ENCODE measurements at regions not wholly inside any gene's neighbourhood (a gene's known extent, or its start where the extent isn't known, plus 50 kb on each side); places are given as distances from the start of the nearest gene placed in this dataset.

DNA sequence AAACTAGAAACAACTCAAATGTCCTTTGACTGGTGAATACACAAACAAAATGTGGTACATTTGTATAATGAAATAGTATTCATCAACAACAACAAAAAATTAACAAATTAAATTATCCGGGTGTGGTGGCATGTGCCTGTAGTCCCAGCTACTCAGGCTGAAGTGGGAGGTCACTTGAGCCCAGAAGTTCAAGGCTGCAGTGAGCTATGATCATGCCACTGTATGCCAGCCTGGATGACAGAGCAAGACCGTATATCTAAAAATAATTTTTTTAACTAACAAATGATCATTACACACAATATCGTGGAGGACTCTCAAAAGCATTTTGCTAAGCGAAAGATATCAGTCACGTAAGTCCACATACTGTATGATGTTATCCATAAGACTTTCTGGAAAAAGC, 71.6 kb upstream of the SORBS2 start:
- DNase-seq (ENCODE audit: low read depth in 1 of 2, low spot score in 2 of 2): no peak
- H3K27me3 ChIP-seq (replicated peaks): no peaks in the 10 kb centered on the region
- no peaks in the 10 kb centered on the region for H3K9me3 ChIP-seq (replicated peaks)
- no peaks in the 10 kb centered on the region for H3K36me3 ChIP-seq
- H3K4me3 ChIP-seq: no peak overlapping the region
- no peak overlapping the region for H3K27ac ChIP-seq
- H3K4me1 ChIP-seq (replicated peaks): peaks cover 3% of the 10 kb centered on the region; the same call in 1 of the 2 replicates

GRCh38 chr4:185885075-185885474, 73.1 kb upstream of the SORBS2 start:
- peaks cover 3% of the 10 kb centered on the region; the same call in 1 of the 2 replicates for H3K4me1 ChIP-seq (replicated peaks)
- no peaks in the 10 kb centered on the region for H3K27me3 ChIP-seq (replicated peaks)
- DNase-seq (ENCODE audit: low read depth in 1 of 2, low spot score in 2 of 2): no peak
- H3K36me3 ChIP-seq: no peaks in the 10 kb centered on the region
- no peak overlapping the region for H3K27ac ChIP-seq
- H3K9me3 ChIP-seq (replicated peaks): no peaks in the 10 kb centered on the region
- no peak overlapping the region for H3K4me3 ChIP-seq

DNA sequence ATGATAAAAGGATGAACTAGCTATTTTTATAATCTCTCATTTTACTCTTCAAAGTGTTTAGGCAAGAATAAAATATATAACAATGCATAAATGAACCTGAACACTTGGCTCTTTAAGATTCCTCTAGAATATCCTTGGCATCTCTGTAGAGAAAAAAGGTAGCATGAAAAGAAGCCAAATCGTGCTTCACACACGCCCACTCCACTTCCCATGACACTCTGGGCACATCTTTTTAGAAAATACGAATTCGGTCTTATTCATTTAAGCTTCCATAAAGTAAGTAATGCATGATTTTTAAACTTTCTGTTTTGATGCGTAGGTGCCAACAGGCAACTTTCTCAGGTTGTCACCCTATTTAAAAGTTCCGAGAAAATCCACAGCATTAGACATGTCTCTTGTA, 73.6 kb upstream of the SORBS2 start:
- no peak for DNase-seq (ENCODE audit: low read depth in 1 of 2, low spot score in 2 of 2)
- H3K4me1 ChIP-seq (replicated peaks): peaks cover 2% of the 10 kb centered on the region; the same call in 1 of the 2 replicates
- no peaks in the 10 kb centered on the region for H3K36me3 ChIP-seq
- H3K4me3 ChIP-seq: no peak overlapping the region
- no peaks in the 10 kb centered on the region for H3K27me3 ChIP-seq (replicated peaks)
- no peaks in the 10 kb centered on the region for H3K9me3 ChIP-seq (replicated peaks)
- H3K27ac ChIP-seq: no peak overlapping the region

DNA sequence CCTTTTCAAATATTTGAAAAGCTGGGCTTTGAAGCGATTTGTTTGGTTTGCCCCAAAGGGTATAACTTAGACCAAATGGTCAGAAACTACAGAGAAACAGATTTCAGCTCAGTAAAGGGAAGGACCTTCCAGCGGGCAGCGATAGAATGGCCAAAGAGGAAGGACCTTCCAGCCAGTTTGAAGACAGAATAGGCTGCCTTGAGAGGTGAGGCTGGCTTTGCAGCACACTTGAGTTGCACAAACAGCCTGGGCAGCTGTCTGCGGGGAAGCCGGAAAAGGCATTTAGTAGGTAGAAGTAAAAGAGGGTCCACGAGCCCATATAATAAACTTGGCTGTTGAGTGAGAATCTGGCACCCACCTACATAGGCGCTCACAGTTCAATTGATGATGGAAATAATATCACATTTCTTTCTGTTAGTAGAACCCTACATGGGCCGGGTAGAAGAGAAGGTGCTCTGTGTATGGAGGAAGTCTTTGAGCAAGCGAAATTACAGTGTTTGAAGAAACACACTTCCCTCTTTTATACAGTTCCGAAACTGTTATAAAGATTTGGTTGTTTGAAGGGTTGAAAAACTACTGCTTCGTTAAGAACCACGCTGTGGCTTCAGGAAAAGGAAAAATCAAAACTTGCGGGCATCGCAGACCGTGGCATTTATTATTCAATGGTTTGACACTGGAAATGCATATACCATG, 75.0 kb upstream of the SORBS2 start:
- H3K9me3 ChIP-seq (replicated peaks): no peaks in the 10 kb centered on the region
- H3K4me1 ChIP-seq (replicated peaks): no peaks in the 10 kb centered on the region
- H3K27me3 ChIP-seq (replicated peaks): no peaks in the 10 kb centered on the region
- no peak overlapping the region for H3K27ac ChIP-seq
- no peak for DNase-seq (ENCODE audit: low read depth in 1 of 2, low spot score in 2 of 2)
- no peak overlapping the region for H3K4me3 ChIP-seq
- H3K36me3 ChIP-seq: no peaks in the 10 kb centered on the region

DNA sequence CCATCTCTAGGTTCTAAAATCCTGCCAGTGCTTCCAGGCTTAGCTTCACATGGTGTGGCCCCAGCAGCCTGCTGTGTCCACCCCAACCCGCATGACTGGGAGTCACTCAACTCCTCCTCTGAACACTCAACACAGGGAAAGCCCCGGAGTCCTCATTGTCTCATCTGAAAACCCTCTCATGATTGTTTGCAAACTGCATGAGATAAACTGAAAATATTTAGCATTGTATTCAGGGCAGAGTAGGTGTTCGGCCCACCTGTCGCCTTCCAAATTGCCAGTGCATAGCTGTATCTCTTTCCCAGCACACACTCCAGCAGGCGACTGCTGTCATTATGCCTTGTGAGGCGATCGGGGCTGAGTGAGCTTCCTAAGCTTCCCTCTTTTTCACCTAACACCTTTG, 76.7 kb upstream of the SORBS2 start:
- Histone ChIP-seq H3K36me3 (no peaks in the 10 kb centered on the region), H3K27ac (no peak overlapping the region), H3K9me3 (replicated peaks) (no peaks in the 10 kb centered on the region), H3K27me3 (replicated peaks) (no peaks in the 10 kb centered on the region), H3K4me1 (replicated peaks) (no peaks in the 10 kb centered on the region), H3K4me3 (no peak overlapping the region)
- no peak for DNase-seq (ENCODE audit: low read depth in 1 of 2, low spot score in 2 of 2)

DNA sequence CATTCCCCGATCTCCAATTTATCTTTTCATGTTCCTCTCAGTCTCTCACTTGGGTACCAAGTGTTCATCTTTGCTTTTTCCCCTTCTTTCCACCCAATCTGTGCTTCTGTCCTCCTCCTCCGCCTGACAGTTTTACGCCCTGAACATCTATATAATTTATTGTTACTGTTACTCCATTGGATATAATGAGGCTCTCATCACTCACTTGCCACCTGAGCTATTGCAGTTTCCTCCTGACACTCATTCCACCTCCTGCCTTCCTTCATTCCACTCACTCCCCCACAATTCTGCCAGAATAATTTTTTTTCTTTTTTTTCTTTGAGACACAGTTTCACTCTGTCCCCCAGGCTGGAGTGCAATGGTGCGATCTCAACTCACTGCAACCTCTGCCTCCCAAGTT, 77.6 kb upstream of the SORBS2 start:
- Histone ChIP-seq H3K4me3 (no peak overlapping the region), H3K27ac (no peak overlapping the region), H3K4me1 (replicated peaks) (no peaks in the 10 kb centered on the region), H3K9me3 (replicated peaks) (no peaks in the 10 kb centered on the region), H3K36me3 (no peaks in the 10 kb centered on the region), H3K27me3 (replicated peaks) (no peaks in the 10 kb centered on the region)
- DNase-seq (ENCODE audit: low read depth in 1 of 2, low spot score in 2 of 2): no peak

- DNase-seq (ENCODE audit: low read depth in 1 of 2, low spot score in 2 of 2): no peak
- H3K27ac ChIP-seq: no peak overlapping the region
- no peaks in the 10 kb centered on the region for H3K9me3 ChIP-seq (replicated peaks)
- no peaks in the 10 kb centered on the region for H3K4me1 ChIP-seq (replicated peaks)
- H3K36me3 ChIP-seq: no peaks in the 10 kb centered on the region
- no peaks in the 10 kb centered on the region for H3K27me3 ChIP-seq (replicated peaks)
- H3K4me3 ChIP-seq: no peak overlapping the region
Measured at GRCh38 chr4:185890196-185890595, 78.2 kb upstream of the SORBS2 start.

DNA sequence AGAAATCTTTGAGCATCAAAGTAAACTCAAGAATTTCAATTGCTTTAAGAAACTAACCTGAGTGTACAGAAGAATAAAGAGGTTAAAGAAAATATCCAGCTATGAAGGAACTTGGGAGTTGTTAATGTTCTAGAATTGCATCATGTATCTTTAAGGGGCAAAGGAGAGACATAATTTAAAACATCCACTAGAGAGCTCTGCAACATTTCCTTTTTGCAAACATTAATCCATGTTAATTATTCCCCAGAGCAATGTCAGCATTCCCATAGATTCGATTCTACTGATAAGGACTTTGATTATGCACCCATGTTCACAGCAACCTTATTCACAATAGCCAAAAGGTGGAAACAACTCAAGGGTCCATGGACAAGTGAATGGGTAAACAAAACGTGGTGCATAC, 80.2 kb upstream of the SORBS2 start:
- no peaks in the 10 kb centered on the region for H3K36me3 ChIP-seq
- H3K27me3 ChIP-seq (replicated peaks): no peaks in the 10 kb centered on the region
- H3K4me3 ChIP-seq: no peak overlapping the region
- no peaks in the 10 kb centered on the region for H3K9me3 ChIP-seq (replicated peaks)
- no peak overlapping the region for H3K27ac ChIP-seq
- H3K4me1 ChIP-seq (replicated peaks): no peaks in the 10 kb centered on the region
- no peak for DNase-seq (ENCODE audit: low read depth in 1 of 2, low spot score in 2 of 2)

DNA sequence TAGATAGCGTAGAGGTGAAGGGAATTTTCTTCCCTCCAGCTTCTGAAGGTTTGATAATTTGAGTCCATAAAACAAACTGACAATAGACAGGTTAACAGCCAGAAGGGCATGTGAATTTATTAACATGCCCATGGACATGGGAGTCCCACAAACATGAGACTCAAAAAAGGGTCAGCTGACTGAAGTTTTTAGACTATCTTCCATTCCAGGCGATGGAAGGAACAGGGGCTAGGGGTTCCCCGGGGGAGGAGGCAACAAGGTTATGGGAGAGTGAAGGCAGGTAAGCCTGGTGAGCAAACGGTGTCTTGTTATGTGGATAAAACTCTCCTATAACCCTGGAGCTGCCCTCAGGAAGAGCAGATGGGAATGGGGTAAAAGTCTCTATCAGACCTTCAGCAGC, 81.5 kb upstream of the SORBS2 start:
- no peak overlapping the region for H3K27ac ChIP-seq
- H3K4me1 ChIP-seq (replicated peaks): no peaks in the 10 kb centered on the region
- no peaks in the 10 kb centered on the region for H3K9me3 ChIP-seq (replicated peaks)
- no peak for DNase-seq (ENCODE audit: low read depth in 1 of 2, low spot score in 2 of 2)
- no peaks in the 10 kb centered on the region for H3K36me3 ChIP-seq
- no peak overlapping the region for H3K4me3 ChIP-seq
- no peaks in the 10 kb centered on the region for H3K27me3 ChIP-seq (replicated peaks)

DNA sequence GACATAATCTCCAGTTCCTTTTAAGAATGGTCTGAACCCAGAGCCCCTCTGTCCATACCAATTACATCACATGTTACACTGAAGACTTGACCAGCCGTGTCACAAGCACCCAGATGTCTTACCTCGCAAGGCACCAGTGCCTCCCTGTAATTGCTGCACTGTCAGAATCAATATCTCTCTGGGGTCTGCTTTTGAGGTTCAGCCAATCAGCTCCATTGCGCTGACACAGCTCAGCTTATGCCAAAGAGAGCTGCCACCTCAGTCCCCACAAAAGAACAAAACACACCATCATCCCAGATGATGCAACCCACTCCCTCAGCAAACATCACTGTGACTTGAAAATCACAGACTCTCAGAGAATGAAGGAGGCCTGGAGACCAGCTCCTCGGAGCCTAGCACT, 82.5 kb upstream of the SORBS2 start:
- no peaks in the 10 kb centered on the region for H3K9me3 ChIP-seq (replicated peaks)
- no peak for DNase-seq (ENCODE audit: low read depth in 1 of 2, low spot score in 2 of 2)
- no peaks in the 10 kb centered on the region for H3K27me3 ChIP-seq (replicated peaks)
- no peaks in the 10 kb centered on the region for H3K4me1 ChIP-seq (replicated peaks)
- H3K36me3 ChIP-seq: no peaks in the 10 kb centered on the region
- H3K27ac ChIP-seq: no peak overlapping the region
- no peak overlapping the region for H3K4me3 ChIP-seq

DNA sequence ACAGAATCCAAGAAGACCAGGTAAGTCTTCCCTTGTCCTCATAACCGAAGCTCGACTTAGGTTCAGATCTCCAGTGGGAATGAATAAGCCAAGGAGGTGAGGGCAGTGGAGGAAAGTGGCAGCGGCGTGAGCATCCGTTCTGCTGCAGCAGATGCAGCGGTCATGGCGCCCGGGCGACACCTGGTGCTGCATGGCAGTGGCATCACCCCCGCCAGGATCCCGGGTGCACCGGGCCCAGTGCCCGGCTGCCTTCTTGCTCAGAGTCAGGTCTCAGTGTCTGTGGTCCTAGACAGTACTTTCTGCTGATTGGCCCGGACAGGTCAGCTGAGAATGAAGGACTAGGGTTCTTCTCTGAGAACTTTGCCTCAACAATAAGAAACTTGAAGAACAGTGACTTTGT, 83.4 kb upstream of the SORBS2 start:
- no peaks in the 10 kb centered on the region for H3K27me3 ChIP-seq (replicated peaks)
- H3K36me3 ChIP-seq: no peaks in the 10 kb centered on the region
- H3K9me3 ChIP-seq (replicated peaks): no peaks in the 10 kb centered on the region
- H3K27ac ChIP-seq: no peak overlapping the region
- no peak overlapping the region for H3K4me3 ChIP-seq
- no peak for DNase-seq (ENCODE audit: low read depth in 1 of 2, low spot score in 2 of 2)
- H3K4me1 ChIP-seq (replicated peaks): no peaks in the 10 kb centered on the region

GRCh38 chr4:185895866-185896265, 83.9 kb upstream of the SORBS2 start:
- H3K27ac ChIP-seq: no peak overlapping the region
- H3K9me3 ChIP-seq (replicated peaks): no peaks in the 10 kb centered on the region
- no peaks in the 10 kb centered on the region for H3K36me3 ChIP-seq
- H3K4me1 ChIP-seq (replicated peaks): no peaks in the 10 kb centered on the region
- no peak for DNase-seq (ENCODE audit: low read depth in 1 of 2, low spot score in 2 of 2)
- no peaks in the 10 kb centered on the region for H3K27me3 ChIP-seq (replicated peaks)
- no peak overlapping the region for H3K4me3 ChIP-seq

DNA sequence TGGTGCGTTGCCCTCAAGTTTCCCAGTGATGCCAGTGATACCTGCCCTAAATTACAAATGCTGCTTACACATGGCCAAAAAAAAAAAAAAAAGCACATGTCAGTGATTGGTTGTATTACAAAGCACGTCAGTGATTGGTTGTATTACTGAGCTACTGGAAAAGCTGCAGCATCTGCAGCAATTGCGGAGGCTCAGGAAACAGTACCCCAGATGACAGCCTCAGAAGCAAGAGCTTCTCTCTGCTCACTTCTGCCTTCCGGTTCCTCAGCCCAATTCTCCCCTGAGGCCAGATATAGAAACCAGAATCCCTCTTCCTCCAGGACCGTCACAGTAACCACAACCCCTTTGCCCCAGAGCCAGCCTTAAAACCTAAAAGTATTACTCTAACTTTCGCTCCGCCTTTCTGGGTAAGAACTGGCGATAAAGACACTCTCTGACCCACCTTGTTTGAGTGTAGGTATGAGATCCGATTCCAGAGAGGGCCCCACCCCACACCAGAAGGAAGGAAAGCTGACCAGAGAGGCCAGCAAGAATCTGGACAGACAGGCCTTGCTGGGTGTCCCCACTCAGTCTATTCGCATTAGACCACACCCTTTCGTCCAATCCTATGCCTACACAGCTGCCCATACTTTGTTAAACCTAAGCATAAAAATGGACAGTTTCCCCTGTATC, 85.0 kb upstream of the SORBS2 start:
- Histone ChIP-seq H3K9me3 (replicated peaks) (no peaks in the 10 kb centered on the region), H3K27ac (no peak overlapping the region), H3K4me1 (replicated peaks) (no peaks in the 10 kb centered on the region), H3K4me3 (no peak overlapping the region), H3K27me3 (replicated peaks) (no peaks in the 10 kb centered on the region), H3K36me3 (no peaks in the 10 kb centered on the region)
- DNase-seq (ENCODE audit: low read depth in 1 of 2, low spot score in 2 of 2): no peak

DNA sequence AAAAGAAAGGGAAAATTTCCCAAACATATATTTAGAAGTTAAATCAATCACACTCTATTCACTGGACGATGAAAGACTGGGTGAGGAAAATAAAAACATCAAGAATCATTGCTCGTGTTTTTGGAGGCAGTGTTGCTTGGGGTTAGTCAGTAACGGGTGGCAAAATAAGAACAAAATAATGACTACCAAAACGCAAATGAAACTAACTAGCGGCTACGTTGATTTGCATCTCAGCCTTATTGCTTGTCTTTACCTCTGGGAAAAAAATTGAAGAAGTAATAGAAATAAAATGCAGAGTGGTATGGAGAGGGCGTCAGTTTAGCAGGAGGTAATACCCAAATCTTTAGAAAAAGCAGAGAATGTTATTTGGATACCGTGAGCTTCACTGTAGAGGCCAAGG, 86.4 kb upstream of the SORBS2 start:
- Histone ChIP-seq H3K9me3 (replicated peaks) (no peaks in the 10 kb centered on the region), H3K4me3 (no peak overlapping the region), H3K36me3 (no peaks in the 10 kb centered on the region), H3K27ac (no peak overlapping the region), H3K27me3 (replicated peaks) (no peaks in the 10 kb centered on the region), H3K4me1 (replicated peaks) (no peaks in the 10 kb centered on the region)
- no peak for DNase-seq (ENCODE audit: low read depth in 1 of 2, low spot score in 2 of 2)

GRCh38 chr4:185899833-185900232, 87.8 kb upstream of the SORBS2 start:
- H3K27me3 ChIP-seq (replicated peaks): no peaks in the 10 kb centered on the region
- no peak overlapping the region for H3K4me3 ChIP-seq
- H3K4me1 ChIP-seq (replicated peaks): no peaks in the 10 kb centered on the region
- no peak for DNase-seq (ENCODE audit: low read depth in 1 of 2, low spot score in 2 of 2)
- no peaks in the 10 kb centered on the region for H3K9me3 ChIP-seq (replicated peaks)
- H3K36me3 ChIP-seq: no peaks in the 10 kb centered on the region
- H3K27ac ChIP-seq: no peak overlapping the region

Measured in SJSA1 (cell line).